ENCODE measurements at regions not wholly inside any gene's neighbourhood (a gene's known extent, or its start where the extent isn't known, plus 50 kb on each side); places are given as distances from the start of the nearest gene placed in this dataset.

DNA sequence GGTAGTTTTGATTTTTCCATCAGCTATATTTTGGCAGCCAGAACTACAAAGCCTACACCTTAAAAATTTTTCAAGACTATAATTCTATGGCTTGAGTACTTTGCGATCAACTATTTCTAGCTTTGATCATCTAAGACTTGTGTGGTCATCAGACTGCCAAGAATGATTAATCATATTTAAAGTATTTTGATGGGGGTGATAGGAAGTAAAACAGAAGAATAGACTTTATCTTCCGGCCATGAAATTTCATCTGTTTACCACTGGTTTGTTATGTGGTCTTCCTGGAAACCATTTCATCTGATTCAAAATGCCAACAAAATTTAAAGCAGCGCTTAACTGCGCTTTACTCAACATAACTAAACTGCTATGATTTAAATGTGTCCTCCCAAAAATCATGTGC lies 706.8 kb downstream of the TRHDE start:
- no peak for TF ChIP-seq TAF1 (IDR thresholded peaks at IDR 0.05; ENCODE audit: low read depth)
- TF ChIP-seq RAD21 (IDR thresholded peaks at IDR 0.05; ENCODE audit: low read depth) = no peak

All from Ishikawa (cell line).